ENCODE measurements at regions not wholly inside any gene's neighbourhood (a gene's known extent, or its start where the extent isn't known, plus 50 kb on each side); places are given as distances from the start of the nearest gene placed in this dataset.
A peak's percentile ranks its signal among the peaks of the same experiment; 100 is the strongest.

DNA sequence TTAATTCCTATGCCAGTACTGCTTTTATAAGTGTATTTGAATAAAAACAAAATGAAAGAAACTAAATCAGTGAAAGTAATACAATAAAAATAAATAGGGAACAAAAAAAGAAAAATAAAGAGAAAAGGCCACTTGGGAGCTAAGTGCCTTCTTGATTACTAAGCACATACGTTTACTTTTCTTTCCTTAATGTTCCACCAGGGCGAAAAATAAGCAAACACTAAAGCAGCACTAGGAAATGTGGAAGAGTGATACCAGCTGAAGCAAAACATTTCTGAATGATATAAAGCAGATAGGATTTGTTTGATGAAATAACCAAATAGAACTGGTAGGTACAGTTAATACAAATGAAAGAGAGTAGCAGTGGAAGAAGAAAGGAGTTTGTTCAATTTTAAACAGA lies 132.8 kb upstream of the ZPLD1 start:
- Mint-ChIP-seq H3K4me1 (ENCODE audit: insufficient read depth, unreplicated experiment) (peaks cover 34% of the 10 kb centered on the region), H3K27ac (ENCODE audit: low read depth, unreplicated experiment) (peak overlapping the region; percentile 9), H3K4me3 (ENCODE audit: unreplicated experiment) (no peak overlapping the region), H3K9me3 (ENCODE audit: unreplicated experiment) (no peaks in the 10 kb centered on the region), H3K36me3 (ENCODE audit: insufficient read depth, unreplicated experiment) (no peaks in the 10 kb centered on the region), H3K27me3 (ENCODE audit: insufficient read depth, unreplicated experiment) (no peaks in the 10 kb centered on the region)
- no peak for TF ChIP-seq CTCF (IDR thresholded peaks at IDR 0.05; ENCODE audit: unreplicated experiment)
- intact Hi-C loops (cut with micrococcal nuclease), result no loop called here
- ChIA-PET POLR2A (no interaction called here), CTCF (interaction anchor here (2.2 kb wide), 1 partner anchor 73 kb away, joined by 4 read pairs; no protein-coding TSS in a partner anchor)
- no TSS peak for BruUV-seq (replicated peaks)
- DNase-seq (ENCODE audit: unreplicated experiment), result no peak

- no peak overlapping the region for H3K27ac Mint-ChIP-seq (ENCODE audit: low read depth, unreplicated experiment)
- TF ChIP-seq CTCF (IDR thresholded peaks at IDR 0.05; ENCODE audit: unreplicated experiment), result no peak
- peaks cover 16% of the 10 kb centered on the region for H3K4me1 Mint-ChIP-seq (ENCODE audit: insufficient read depth, unreplicated experiment)
- POLR2A ChIA-PET, result no interaction called here
- DNase-seq (ENCODE audit: unreplicated experiment), result no peak
- H3K27me3 Mint-ChIP-seq (ENCODE audit: insufficient read depth, unreplicated experiment), result no peaks in the 10 kb centered on the region
- H3K36me3 Mint-ChIP-seq (ENCODE audit: insufficient read depth, unreplicated experiment), result no peaks in the 10 kb centered on the region
- CTCF ChIA-PET, result no interaction called here
- intact Hi-C loops (cut with micrococcal nuclease), result no loop called here
- H3K9me3 Mint-ChIP-seq (ENCODE audit: unreplicated experiment), result no peaks in the 10 kb centered on the region
- H3K4me3 Mint-ChIP-seq (ENCODE audit: unreplicated experiment), result no peak overlapping the region
- no TSS peak for BruUV-seq (replicated peaks)
Measured at GRCh38 chr3:102304550-102304949, 130.3 kb upstream of the ZPLD1 start.

- Mint-ChIP-seq H3K27ac (ENCODE audit: low read depth, unreplicated experiment) (no peak overlapping the region), H3K27me3 (ENCODE audit: insufficient read depth, unreplicated experiment) (no peaks in the 10 kb centered on the region), H3K4me3 (ENCODE audit: unreplicated experiment) (no peak overlapping the region), H3K36me3 (ENCODE audit: insufficient read depth, unreplicated experiment) (no peaks in the 10 kb centered on the region), H3K4me1 (ENCODE audit: insufficient read depth, unreplicated experiment) (no peaks in the 10 kb centered on the region), H3K9me3 (ENCODE audit: unreplicated experiment) (peaks cover 9% of the 10 kb centered on the region)
- TF ChIP-seq CTCF (IDR thresholded peaks at IDR 0.05; ENCODE audit: unreplicated experiment), result no peak
- BruUV-seq (replicated peaks), result no TSS peak
- POLR2A ChIA-PET, result no interaction called here
- CTCF ChIA-PET, result no interaction called here
- DNase-seq (ENCODE audit: unreplicated experiment), result no peak
- intact Hi-C loops (cut with micrococcal nuclease), result no loop called here
Measured at GRCh38 chr3:102307442-102307841, 127.4 kb upstream of the ZPLD1 start.

DNA sequence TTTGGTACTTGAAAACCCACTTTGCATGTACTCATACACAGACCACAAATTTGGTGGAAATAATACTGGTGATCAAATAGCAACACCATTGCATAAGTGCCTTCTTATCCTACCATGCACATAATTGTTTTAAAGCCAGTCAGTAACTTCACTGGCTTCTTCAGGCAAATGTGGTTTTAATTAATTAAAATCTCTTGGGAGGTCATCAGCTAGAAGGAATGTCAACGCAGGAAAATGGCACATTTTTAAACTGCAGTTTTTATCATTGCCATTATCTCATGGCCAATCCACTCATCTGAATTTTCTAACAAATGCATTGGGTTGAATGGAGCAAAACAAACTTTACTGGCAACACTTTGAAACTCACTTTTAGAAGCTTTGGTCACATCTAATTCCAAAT lies 105.7 kb upstream of the ZPLD1 start:
- H3K4me1 Mint-ChIP-seq (ENCODE audit: insufficient read depth, unreplicated experiment), result no peaks in the 10 kb centered on the region
- TF ChIP-seq CTCF (IDR thresholded peaks at IDR 0.05; ENCODE audit: unreplicated experiment), result no peak
- no peaks in the 10 kb centered on the region for H3K27me3 Mint-ChIP-seq (ENCODE audit: insufficient read depth, unreplicated experiment)
- no peak for DNase-seq (ENCODE audit: unreplicated experiment)
- intact Hi-C loops (cut with micrococcal nuclease), result no loop called here
- ChIA-PET CTCF (no interaction called here), POLR2A (no interaction called here)
- H3K4me3 Mint-ChIP-seq (ENCODE audit: unreplicated experiment), result no peak overlapping the region
- BruUV-seq (replicated peaks), result no TSS peak
- H3K9me3 Mint-ChIP-seq (ENCODE audit: unreplicated experiment), result no peaks in the 10 kb centered on the region
- no peak overlapping the region for H3K27ac Mint-ChIP-seq (ENCODE audit: low read depth, unreplicated experiment)
- H3K36me3 Mint-ChIP-seq (ENCODE audit: insufficient read depth, unreplicated experiment), result no peaks in the 10 kb centered on the region
